ENCODE measurements at regions not wholly inside any gene's neighbourhood (a gene's known extent, or its start where the extent isn't known, plus 50 kb on each side); places are given as distances from the start of the nearest gene placed in this dataset.
"Not testable (repeated sequence)": the region's sequence is repeated elsewhere in the genome, so short reads cannot be mapped to it uniquely, and the experiment has no call there.

- no peaks in the 10 kb centered on the region for H3K27me3 ChIP-seq
- TF ChIP-seq POLR2A (IDR thresholded peaks at IDR 0.05) (no peak), CTCF (IDR thresholded peaks at IDR 0.05) (no peak)
- H3K4me1 ChIP-seq = no peaks in the 10 kb centered on the region
- no peak overlapping the region for H3K4me3 ChIP-seq
- H3K36me3 ChIP-seq = no peaks in the 10 kb centered on the region
- H3K27ac ChIP-seq = no peak overlapping the region
- H3K9me3 ChIP-seq = no peaks in the 10 kb centered on the region
- peak in 1 of 3 donors; percentile 32 for DNase-seq
Measured at GRCh38 chr22:44570476-44571445, 72.7 kb upstream of the RTL6 start.

- no peaks in the 10 kb centered on the region for H3K4me1 ChIP-seq
- no peaks in the 10 kb centered on the region for H3K36me3 ChIP-seq
- peak in 1 of 3 donors; percentile 13 for DNase-seq
- H3K27ac ChIP-seq = no peak overlapping the region
- TF ChIP-seq CTCF (IDR thresholded peaks at IDR 0.05) = no peak
- TF ChIP-seq POLR2A (IDR thresholded peaks at IDR 0.05) = no peak
- no peak overlapping the region for H3K4me3 ChIP-seq
- no peaks in the 10 kb centered on the region for H3K27me3 ChIP-seq
- no peaks in the 10 kb centered on the region for H3K9me3 ChIP-seq
Measured at GRCh38 chr22:44569561-44569991, 71.5 kb upstream of the RTL6 start.

GRCh38 chr22:44567846-44568493 lies 69.9 kb upstream of the RTL6 start:
- no peaks in the 10 kb centered on the region for H3K9me3 ChIP-seq
- H3K27ac ChIP-seq = no peak overlapping the region
- DNase-seq = peak in 2 of 3 donors; percentile 62 to 72
- no peaks in the 10 kb centered on the region for H3K4me1 ChIP-seq
- no peak overlapping the region for H3K4me3 ChIP-seq
- TF ChIP-seq POLR2A (IDR thresholded peaks at IDR 0.05) (no peak), CTCF (IDR thresholded peaks at IDR 0.05) (peak in 5 of 6 experiments; percentile 17 to 59 (median 50))
- no peaks in the 10 kb centered on the region for H3K27me3 ChIP-seq
- no peaks in the 10 kb centered on the region for H3K36me3 ChIP-seq

- peak in 2 of 3 donors; percentile 46 to 56 for DNase-seq
- H3K27me3 ChIP-seq = not testable (repeated sequence)
Measured at GRCh38 chr22:44567378-44567841, 69.4 kb upstream of the RTL6 start.

GRCh38 chr22:44566911-44567310 lies 68.9 kb upstream of the RTL6 start:
- DNase-seq = peak in 2 of 3 donors; percentile 24 to 34
- H3K27me3 ChIP-seq = no peaks in the 10 kb centered on the region
- no peak for TF ChIP-seq CTCF (IDR thresholded peaks at IDR 0.05)
- no peak for TF ChIP-seq POLR2A (IDR thresholded peaks at IDR 0.05)

More at GRCh38 chr22:44567378-44567841, 69.4 kb upstream of the RTL6 start:
- H3K27ac ChIP-seq, H3K36me3 ChIP-seq, H3K4me1 ChIP-seq, H3K9me3 ChIP-seq, H3K4me3 ChIP-seq: not testable (repeated sequence)

GRCh38 chr22:44562651-44563050 lies 64.6 kb upstream of the RTL6 start:
- DNase-seq, H3K27ac ChIP-seq, H3K27me3 ChIP-seq, H3K36me3 ChIP-seq, H3K4me1 ChIP-seq, H3K4me3 ChIP-seq, H3K9me3 ChIP-seq: not testable (repeated sequence)

More at GRCh38 chr22:44566911-44567310, 68.9 kb upstream of the RTL6 start:
- H3K9me3 ChIP-seq = no peaks in the 10 kb centered on the region
- H3K27ac ChIP-seq = no peak overlapping the region
- no peaks in the 10 kb centered on the region for H3K36me3 ChIP-seq
- no peaks in the 10 kb centered on the region for H3K4me1 ChIP-seq
- no peak overlapping the region for H3K4me3 ChIP-seq

All from Peyer's patch (tissue), 4 donors.